ENCODE measurements at regions not wholly inside any gene's neighbourhood (a gene's known extent, or its start where the extent isn't known, plus 50 kb on each side); places are given as distances from the start of the nearest gene placed in this dataset.
"Not testable (repeated sequence)": the region's sequence is repeated elsewhere in the genome, so short reads cannot be mapped to it uniquely, and the experiment has no call there.

- peak; percentile 35 to 46 for DNase-seq
- Histone ChIP-seq H3K9me3 (replicated peaks) (no peaks in the 10 kb centered on the region), H3K4me1 (peaks cover 6% of the 10 kb centered on the region), H3K4me3 (no peak overlapping the region), H3K27me3 (no peaks in the 10 kb centered on the region), H3K27ac (no peak overlapping the region), H3K36me3 (no peaks in the 10 kb centered on the region)
Measured at GRCh38 chr7:53596230-53596629, 560.8 kb downstream of the POM121L12 start.

GRCh38 chr7:53600296-53600695 is 564.9 kb downstream of the POM121L12 start:
- Histone ChIP-seq H3K36me3 (no peaks in the 10 kb centered on the region), H3K4me3 (no peak overlapping the region)
- no peak for DNase-seq

GRCh38 chr7:53602817-53603418 is 567.5 kb downstream of the POM121L12 start:
- H3K4me3 ChIP-seq: no peak overlapping the region
- no peaks in the 10 kb centered on the region; the same call in 1 of the 2 replicates for H3K4me1 ChIP-seq
- H3K9me3 ChIP-seq (replicated peaks): no peaks in the 10 kb centered on the region
- no peaks in the 10 kb centered on the region for H3K27me3 ChIP-seq
- H3K36me3 ChIP-seq: no peaks in the 10 kb centered on the region
- peak; percentile 42 to 44 for DNase-seq
- H3K27ac ChIP-seq: no peak overlapping the region

More at GRCh38 chr7:53600296-53600695, 564.9 kb downstream of the POM121L12 start:
- H3K27ac ChIP-seq: no peak overlapping the region
- H3K4me1 ChIP-seq: peaks cover 6% of the 10 kb centered on the region
- no peaks in the 10 kb centered on the region for H3K9me3 ChIP-seq (replicated peaks)
- H3K27me3 ChIP-seq: no peaks in the 10 kb centered on the region

GRCh38 chr7:53603461-53603860 is 568.0 kb downstream of the POM121L12 start:
- Histone ChIP-seq H3K27ac (no peak overlapping the region), H3K36me3 (no peaks in the 10 kb centered on the region), H3K9me3 (replicated peaks) (no peaks in the 10 kb centered on the region), H3K4me3 (no peak overlapping the region), H3K27me3 (no peaks in the 10 kb centered on the region), H3K4me1 (no peaks in the 10 kb centered on the region; the same call in 1 of the 2 replicates)
- DNase-seq: no peak

GRCh38 chr7:53604201-53604600 is 568.8 kb downstream of the POM121L12 start:
- no peak for DNase-seq
- Histone ChIP-seq H3K9me3 (replicated peaks) (no peaks in the 10 kb centered on the region), H3K27ac (no peak overlapping the region), H3K27me3 (no peaks in the 10 kb centered on the region), H3K4me3 (no peak overlapping the region), H3K36me3 (no peaks in the 10 kb centered on the region), H3K4me1 (no peaks in the 10 kb centered on the region; the same call in 1 of the 2 replicates)

- Histone ChIP-seq H3K9me3 (replicated peaks) (no peaks in the 10 kb centered on the region), H3K4me1 (no peaks in the 10 kb centered on the region; the same call in 1 of the 2 replicates), H3K27ac (no peak overlapping the region), H3K27me3 (no peaks in the 10 kb centered on the region), H3K4me3 (no peak overlapping the region), H3K36me3 (no peaks in the 10 kb centered on the region)
- no peak for DNase-seq
Measured at GRCh38 chr7:53607961-53608360, 572.5 kb downstream of the POM121L12 start.

GRCh38 chr7:53609185-53609584 is 573.8 kb downstream of the POM121L12 start:
- DNase-seq: no peak
- Histone ChIP-seq H3K4me1 (no peaks in the 10 kb centered on the region), H3K36me3 (no peaks in the 10 kb centered on the region), H3K9me3 (replicated peaks) (no peaks in the 10 kb centered on the region), H3K27me3 (no peaks in the 10 kb centered on the region), H3K4me3 (no peak overlapping the region), H3K27ac (no peak overlapping the region)

- Histone ChIP-seq H3K9me3 (replicated peaks) (no peaks in the 10 kb centered on the region), H3K4me1 (no peaks in the 10 kb centered on the region), H3K27ac (no peak overlapping the region), H3K27me3 (no peaks in the 10 kb centered on the region), H3K4me3 (no peak overlapping the region), H3K36me3 (no peaks in the 10 kb centered on the region)
- no peak for DNase-seq
Measured at GRCh38 chr7:53611043-53611442, 575.6 kb downstream of the POM121L12 start.

- no peak for DNase-seq
- no peak overlapping the region for H3K27ac ChIP-seq
- H3K4me3 ChIP-seq: no peak overlapping the region
- H3K9me3 ChIP-seq (replicated peaks): no peaks in the 10 kb centered on the region
- H3K27me3 ChIP-seq: no peaks in the 10 kb centered on the region; the same call in 1 of the 2 replicates
- H3K4me1 ChIP-seq: no peaks in the 10 kb centered on the region
- H3K36me3 ChIP-seq: no peaks in the 10 kb centered on the region
Measured at GRCh38 chr7:53624356-53624755, 588.9 kb downstream of the POM121L12 start.

GRCh38 chr7:53628775-53629174 is 593.3 kb downstream of the POM121L12 start:
- no peaks in the 10 kb centered on the region for H3K9me3 ChIP-seq (replicated peaks)
- no peaks in the 10 kb centered on the region for H3K36me3 ChIP-seq
- H3K27ac ChIP-seq: no peak overlapping the region
- H3K27me3 ChIP-seq: no peaks in the 10 kb centered on the region; the same call in 1 of the 2 replicates
- DNase-seq: no peak
- no peak overlapping the region for H3K4me3 ChIP-seq
- H3K4me1 ChIP-seq: no peaks in the 10 kb centered on the region

GRCh38 chr7:53635251-53635650 is 599.8 kb downstream of the POM121L12 start:
- not testable (repeated sequence) for H3K9me3 ChIP-seq (replicated peaks); H3K27ac ChIP-seq

GRCh38 chr7:53638517-53638916 is 603.1 kb downstream of the POM121L12 start:
- no peak overlapping the region for H3K27ac ChIP-seq
- no peak for DNase-seq
- H3K27me3 ChIP-seq: no peaks in the 10 kb centered on the region; the same call in 1 of the 2 replicates
- H3K4me3 ChIP-seq: no peak overlapping the region
- H3K4me1 ChIP-seq: no peaks in the 10 kb centered on the region
- H3K36me3 ChIP-seq: no peaks in the 10 kb centered on the region
- no peaks in the 10 kb centered on the region for H3K9me3 ChIP-seq (replicated peaks)

More at GRCh38 chr7:53635251-53635650, 599.8 kb downstream of the POM121L12 start:
- H3K27me3 ChIP-seq, H3K36me3 ChIP-seq, DNase-seq, H3K4me1 ChIP-seq, H3K4me3 ChIP-seq: not testable (repeated sequence)

- Histone ChIP-seq H3K4me3 (no peak overlapping the region), H3K27ac (no peak overlapping the region), H3K4me1 (no peaks in the 10 kb centered on the region), H3K27me3 (no peaks in the 10 kb centered on the region), H3K9me3 (replicated peaks) (no peaks in the 10 kb centered on the region), H3K36me3 (no peaks in the 10 kb centered on the region)
- DNase-seq: no peak
Measured at GRCh38 chr7:53641091-53641490, 605.7 kb downstream of the POM121L12 start.

GRCh38 chr7:53642361-53642760 is 606.9 kb downstream of the POM121L12 start:
- 0 out of 2 replicates have a peak, but pooled peaks cover 3% of the 10 kb centered on the region for H3K9me3 ChIP-seq (replicated peaks)
- H3K4me1 ChIP-seq: no peaks in the 10 kb centered on the region; the same call in 1 of the 2 replicates
- no peaks in the 10 kb centered on the region for H3K27me3 ChIP-seq
- no peak overlapping the region for H3K27ac ChIP-seq
- H3K36me3 ChIP-seq: no peaks in the 10 kb centered on the region
- no peak overlapping the region for H3K4me3 ChIP-seq
- DNase-seq: no peak

GRCh38 chr7:53642866-53643265 is 607.4 kb downstream of the POM121L12 start:
- no peaks in the 10 kb centered on the region; the same call in 1 of the 2 replicates for H3K4me1 ChIP-seq
- H3K4me3 ChIP-seq: no peak overlapping the region
- no peak for DNase-seq
- no peaks in the 10 kb centered on the region for H3K27me3 ChIP-seq
- H3K36me3 ChIP-seq: no peaks in the 10 kb centered on the region
- H3K9me3 ChIP-seq (replicated peaks): 0 out of 2 replicates have a peak, but pooled peaks cover 3% of the 10 kb centered on the region
- H3K27ac ChIP-seq: no peak overlapping the region

GRCh38 chr7:53656881-53657280 is 621.4 kb downstream of the POM121L12 start:
- H3K36me3 ChIP-seq: no peaks in the 10 kb centered on the region
- no peak overlapping the region for H3K4me3 ChIP-seq
- no peak for DNase-seq
- no peak overlapping the region for H3K27ac ChIP-seq
- no peaks in the 10 kb centered on the region for H3K9me3 ChIP-seq (replicated peaks)
- H3K27me3 ChIP-seq: no peaks in the 10 kb centered on the region
- no peaks in the 10 kb centered on the region for H3K4me1 ChIP-seq
